WERI-Rb-1 (cell line): ENCODE measurements at regions not wholly inside any gene's neighbourhood (a gene's known extent, or its start where the extent isn't known, plus 50 kb on each side); places are given as distances from the start of the nearest gene placed in this dataset.

Source experiments
- DNase-seq: peaks from one replicate; pipeline ENCODE4 v3.0.0-alpha.2; 2020
- H3K27ac ChIP-seq: fragments of 250-450 bp; sonication (Bioruptor Pico); 2 replicates; pipeline ENCODE4 v1.5.1; 2020; ENCODE audit warnings: mild to moderate bottlenecking, moderate library complexity
- H3K27me3 ChIP-seq: fragments of 250-450 bp; sonication (Bioruptor Pico); 2 replicates; pipeline ENCODE4 v1.5.1; 2021; ENCODE audit warnings: mild to moderate bottlenecking, low read depth, moderate library complexity; ENCODE audit not compliant: insufficient read depth, severe bottlenecking
- H3K36me3 ChIP-seq: fragments of 250-450 bp; sonication (Bioruptor Pico); 2 replicates; pipeline ENCODE4 v1.5.1; 2020; ENCODE audit warnings: mild to moderate bottlenecking, moderate library complexity
- H3K4me3 ChIP-seq: 2 replicates; pipeline ENCODE4 v1.5.1; 2011; ENCODE audit warnings: low read depth, mild to moderate bottlenecking, control low read depth, low read length
- H3K9me3 ChIP-seq: fragments of 250-450 bp; sonication (Bioruptor Pico); 2 replicates; pipeline ENCODE4 v1.5.1; 2021; ENCODE audit warnings: mild to moderate bottlenecking, moderate library complexity; ENCODE audit not compliant: severe bottlenecking
- TF ChIP-seq, protein P1 (sequence below): IDR thresholded peaks from 2 replicates; pipeline ENCODE4 v1.5.1; 2011; ENCODE audit warnings: low read depth, mild to moderate bottlenecking, control low read depth, inconsistent platforms, low read length

DNA sequence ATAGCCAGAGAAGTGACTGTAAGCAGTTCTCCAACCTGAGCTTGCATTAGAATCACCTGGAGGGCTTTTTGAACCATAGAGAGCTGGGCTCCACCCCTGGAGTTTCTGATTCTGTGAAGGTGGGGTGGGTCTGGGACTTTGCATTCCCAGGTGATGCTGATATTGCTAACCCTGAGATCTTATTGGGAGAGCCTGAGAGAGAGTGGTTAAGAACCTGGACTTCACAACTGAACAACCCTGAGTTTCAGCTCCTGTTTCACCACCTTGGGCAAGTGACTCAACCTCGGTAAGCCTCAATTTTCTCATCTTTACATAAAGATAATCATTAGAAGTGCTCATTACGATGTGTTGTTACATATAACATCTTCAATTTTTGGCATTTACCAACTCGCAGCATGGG lies 498.6 kb downstream of the EBF1 start:
- Histone ChIP-seq H3K27me3 (no peaks in the 10 kb centered on the region), H3K36me3 (no peaks in the 10 kb centered on the region), H3K27ac (no peak overlapping the region), H3K9me3 (no peaks in the 10 kb centered on the region), H3K4me3 (no peak overlapping the region)
- TF ChIP-seq, protein P1, sequence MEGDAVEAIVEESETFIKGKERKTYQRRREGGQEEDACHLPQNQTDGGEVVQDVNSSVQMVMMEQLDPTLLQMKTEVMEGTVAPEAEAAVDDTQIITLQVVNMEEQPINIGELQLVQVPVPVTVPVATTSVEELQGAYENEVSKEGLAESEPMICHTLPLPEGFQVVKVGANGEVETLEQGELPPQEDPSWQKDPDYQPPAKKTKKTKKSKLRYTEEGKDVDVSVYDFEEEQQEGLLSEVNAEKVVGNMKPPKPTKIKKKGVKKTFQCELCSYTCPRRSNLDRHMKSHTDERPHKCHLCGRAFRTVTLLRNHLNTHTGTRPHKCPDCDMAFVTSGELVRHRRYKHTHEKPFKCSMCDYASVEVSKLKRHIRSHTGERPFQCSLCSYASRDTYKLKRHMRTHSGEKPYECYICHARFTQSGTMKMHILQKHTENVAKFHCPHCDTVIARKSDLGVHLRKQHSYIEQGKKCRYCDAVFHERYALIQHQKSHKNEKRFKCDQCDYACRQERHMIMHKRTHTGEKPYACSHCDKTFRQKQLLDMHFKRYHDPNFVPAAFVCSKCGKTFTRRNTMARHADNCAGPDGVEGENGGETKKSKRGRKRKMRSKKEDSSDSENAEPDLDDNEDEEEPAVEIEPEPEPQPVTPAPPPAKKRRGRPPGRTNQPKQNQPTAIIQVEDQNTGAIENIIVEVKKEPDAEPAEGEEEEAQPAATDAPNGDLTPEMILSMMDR, result no peak
- no peak for DNase-seq

DNA sequence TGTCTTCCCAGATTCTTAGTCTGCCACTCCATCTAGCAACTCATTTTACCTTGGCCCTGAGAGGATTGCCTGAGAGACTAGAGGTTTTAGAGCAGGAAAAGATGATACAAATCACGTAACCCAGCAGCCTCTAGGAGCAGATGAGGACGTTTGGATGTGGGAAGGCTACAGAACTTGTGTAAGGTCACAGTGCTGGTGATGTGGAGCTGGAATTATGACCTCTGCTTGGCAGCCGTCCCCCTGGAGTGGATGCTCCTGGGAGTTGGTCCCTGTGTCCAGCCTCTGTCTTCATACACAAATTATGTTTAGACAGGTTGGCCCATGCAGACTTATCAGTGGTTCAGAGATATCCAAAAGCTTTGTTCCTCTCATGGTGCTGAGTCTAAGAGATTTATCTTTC lies 499.0 kb downstream of the EBF1 start:
- Histone ChIP-seq H3K4me3 (no peak overlapping the region), H3K9me3 (no peaks in the 10 kb centered on the region), H3K36me3 (no peaks in the 10 kb centered on the region), H3K27ac (no peak overlapping the region), H3K27me3 (no peaks in the 10 kb centered on the region)
- TF ChIP-seq, protein P1, result no peak
- no peak for DNase-seq

DNA sequence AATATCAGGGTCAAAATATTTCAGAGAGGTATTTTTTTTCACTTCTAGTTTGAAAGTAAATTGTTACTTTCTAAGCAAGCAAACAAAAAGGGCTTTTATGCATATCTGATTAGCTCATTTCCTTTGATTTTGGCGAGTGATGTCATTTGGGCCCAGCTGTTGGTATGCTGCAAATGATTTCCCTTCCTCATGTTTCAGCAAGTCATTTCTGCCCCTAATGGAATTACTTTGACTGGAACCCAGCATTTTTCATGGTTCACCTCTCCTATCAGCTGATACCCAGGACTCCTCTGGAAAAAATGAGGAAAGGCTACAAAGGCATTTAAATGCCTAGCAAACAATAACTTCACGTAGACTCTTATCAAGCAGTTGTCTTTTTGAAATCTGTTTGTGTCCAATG lies 500.6 kb downstream of the EBF1 start:
- no peak for DNase-seq
- Histone ChIP-seq H3K4me3 (no peak overlapping the region), H3K27me3 (no peaks in the 10 kb centered on the region), H3K9me3 (no peaks in the 10 kb centered on the region), H3K27ac (no peak overlapping the region), H3K36me3 (no peaks in the 10 kb centered on the region)
- TF ChIP-seq, protein P1, result no peak

DNA sequence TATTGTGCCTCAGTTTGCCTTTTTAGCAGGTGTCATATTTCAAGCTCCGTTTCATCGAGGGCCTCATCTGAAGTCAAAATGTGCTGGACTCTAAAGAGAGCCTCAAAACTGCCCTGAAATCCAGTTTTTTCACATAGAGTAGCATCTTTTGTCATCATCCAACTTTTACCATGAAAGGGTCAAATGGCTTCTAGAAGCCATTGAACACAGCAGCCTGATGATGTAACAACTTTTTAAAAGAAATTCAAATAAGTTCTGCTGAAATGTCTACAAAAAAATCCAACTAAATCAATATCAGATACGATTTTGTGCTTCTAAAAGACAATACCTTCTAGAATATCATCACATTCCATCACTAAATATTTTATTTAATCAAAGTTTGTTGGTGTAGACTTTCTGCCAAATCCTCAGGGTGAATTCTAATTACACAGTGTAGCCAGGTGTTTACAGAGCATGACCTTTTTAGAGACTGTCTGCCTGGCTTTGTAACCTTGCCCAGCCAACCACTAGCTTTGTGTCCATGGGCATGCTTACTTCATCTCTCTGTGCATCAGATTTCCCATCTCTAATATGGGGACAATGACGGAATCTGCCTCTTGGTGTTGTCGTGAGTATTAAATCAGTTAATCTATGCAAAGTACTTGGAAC lies 505.0 kb downstream of the EBF1 start:
- no peak overlapping the region for H3K4me3 ChIP-seq
- no peak overlapping the region for H3K27ac ChIP-seq
- no peaks in the 10 kb centered on the region for H3K9me3 ChIP-seq
- H3K27me3 ChIP-seq, result no peaks in the 10 kb centered on the region
- DNase-seq, result no peak
- no peaks in the 10 kb centered on the region for H3K36me3 ChIP-seq
- TF ChIP-seq, protein P1, result no peak

DNA sequence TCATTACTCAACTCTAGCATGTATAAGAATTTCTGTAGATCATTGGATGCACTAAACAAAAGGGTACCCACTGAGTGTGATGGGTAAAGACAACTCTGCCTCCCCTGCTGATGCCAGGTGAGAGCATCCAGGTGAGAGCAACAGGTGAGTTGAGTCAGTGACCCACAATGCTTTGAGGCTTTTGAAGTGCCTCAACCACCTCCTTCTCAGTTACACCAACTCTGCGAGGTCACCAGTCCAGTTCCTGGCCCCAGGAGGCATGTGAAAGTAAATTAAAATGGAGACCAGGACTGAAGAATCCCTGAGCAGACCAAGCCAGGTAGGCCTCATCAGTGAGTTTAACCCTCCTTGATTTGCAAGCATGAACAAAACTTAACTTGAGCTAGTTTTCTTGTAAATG lies 505.8 kb downstream of the EBF1 start:
- Histone ChIP-seq H3K4me3 (no peak overlapping the region), H3K9me3 (no peaks in the 10 kb centered on the region), H3K36me3 (no peaks in the 10 kb centered on the region), H3K27me3 (no peaks in the 10 kb centered on the region), H3K27ac (no peak overlapping the region)
- TF ChIP-seq, protein P1, result no peak
- DNase-seq, result no peak

DNA sequence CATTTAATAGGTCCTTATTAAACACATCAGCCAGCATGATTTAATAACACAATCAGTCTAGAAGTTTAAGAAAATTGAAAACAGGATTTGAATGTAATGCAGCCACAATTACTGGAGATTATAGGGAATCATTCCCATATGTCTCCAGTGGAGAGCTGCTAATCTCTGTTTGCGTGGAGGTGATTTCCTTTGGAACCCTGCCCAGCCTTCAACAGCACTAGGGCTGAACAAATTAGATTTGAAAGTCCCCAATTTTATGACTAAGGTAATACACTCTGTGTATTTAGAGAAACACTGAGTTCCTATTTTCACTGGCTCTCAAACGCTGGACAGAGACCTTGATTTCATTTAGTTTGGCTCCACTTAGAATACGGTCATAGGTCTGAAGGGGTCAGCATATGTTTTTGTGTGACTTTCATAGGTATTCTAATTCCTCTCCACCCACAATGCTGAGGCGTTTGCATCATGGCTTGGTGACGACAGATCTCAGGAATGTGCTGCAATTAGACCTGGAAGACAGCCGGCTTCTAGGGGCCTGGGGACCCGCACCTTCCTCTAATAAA lies 508.3 kb downstream of the EBF1 start:
- TF ChIP-seq, protein P1, result no peak
- no peaks in the 10 kb centered on the region for H3K36me3 ChIP-seq
- DNase-seq, result peak; percentile 32
- H3K9me3 ChIP-seq, result no peaks in the 10 kb centered on the region
- no peak overlapping the region for H3K4me3 ChIP-seq
- no peak overlapping the region for H3K27ac ChIP-seq
- H3K27me3 ChIP-seq, result no peaks in the 10 kb centered on the region
